Fibroblast of lung (primary cell): ENCODE measurements at regions not wholly inside any gene's neighbourhood (a gene's known extent, or its start where the extent isn't known, plus 50 kb on each side); places are given as distances from the start of the nearest gene placed in this dataset.

ENCODE experiments used
- DNase-seq, 2 donors: peaks; one replicate each; pipeline versions ENCODE4 v3.0.0 to v3.0.0-alpha.2; 2010; ENCODE audit warnings: low read depth in 2 of 2
- H2AFZ ChIP-seq: 2 replicates; pipeline ENCODE4 v1.5.1; 2012; ENCODE audit warnings: low read length, control low read depth, inconsistent platforms
- H3K27ac ChIP-seq: 2 replicates; pipeline ENCODE4 v1.5.1; 2011; ENCODE audit warnings: low read length, control low read depth; ENCODE audit not compliant: insufficient read depth
- H3K27me3 ChIP-seq: 2 replicates; pipeline ENCODE4 v1.5.1; 2011; ENCODE audit warnings: mild to moderate bottlenecking, low read length; ENCODE audit not compliant: control insufficient read depth, insufficient read depth
- H3K36me3 ChIP-seq: 2 replicates; pipeline ENCODE4 v1.5.1; 2011; ENCODE audit warnings: low read length; ENCODE audit not compliant: control insufficient read depth, insufficient read depth
- H3K4me1 ChIP-seq: 2 replicates; pipeline ENCODE4 v1.5.1; 2011; ENCODE audit warnings: low read length; ENCODE audit not compliant: control insufficient read depth, insufficient read depth; ENCODE audit errors: extremely low read depth
- H3K4me2 ChIP-seq: 2 replicates; pipeline ENCODE4 v1.5.1; 2011; ENCODE audit warnings: low read length, control low read depth; ENCODE audit not compliant: insufficient read depth; ENCODE audit errors: extremely low read depth
- H3K4me3 ChIP-seq, 4 experiments: fragments of 200-600 bp in 1 of 4; sonication (generic) in 1 of 4; replicated peaks in 1 of 4; 2 replicates each; pipeline ENCODE4 v1.5.1; 2011 to 2016; ENCODE audit warnings: low read length in 4 of 4, low read depth in 3 of 4, mild to moderate bottlenecking in 3 of 4, control low read depth in 2 of 4, inconsistent platforms in 1 of 4, mixed read lengths in 1 of 4; ENCODE audit not compliant: insufficient read depth in 1 of 4; ENCODE audit errors: control extremely low read depth in 1 of 4
- H3K79me2 ChIP-seq: 2 replicates; pipeline ENCODE4 v1.5.1; 2012; ENCODE audit warnings: mild to moderate bottlenecking, low read length, inconsistent platforms; ENCODE audit not compliant: control insufficient read depth, insufficient read depth
- H3K9ac ChIP-seq: 2 replicates; pipeline ENCODE4 v1.5.1; 2011; ENCODE audit warnings: mild to moderate bottlenecking, low read length, control low read depth; ENCODE audit not compliant: insufficient read depth
- H3K9me3 ChIP-seq: 2 replicates; pipeline ENCODE4 v1.5.1; 2012; ENCODE audit warnings: low read depth, low read length; ENCODE audit not compliant: control insufficient read depth, insufficient read depth
- H4K20me1 ChIP-seq: 2 replicates; pipeline ENCODE4 v1.5.1; 2011; ENCODE audit warnings: low read length; ENCODE audit not compliant: control insufficient read depth, insufficient read depth; ENCODE audit errors: extremely low read depth
- CTCF ChIP-seq, 2 donors: IDR thresholded peaks in 1 of 2; conservative IDR thresholded peaks in 1 of 2; 1 replicate in 1 of 2; 2 replicates in 1 of 2; pipeline ENCODE4 v1.5.1; 2011 to 2012; ENCODE audit warnings: low read length in 2 of 2, control low read depth in 1 of 2, inconsistent platforms in 1 of 2, low read depth in 1 of 2, mild to moderate bottlenecking in 1 of 2
- EZH2 ChIP-seq: IDR thresholded peaks from 2 replicates; pipeline ENCODE4 v1.5.1; 2012; ENCODE audit warnings: low read length, control low read depth, mild to moderate bottlenecking; ENCODE audit errors: missing control alignments

GRCh38 chr17:12591021-12591735, 74.5 kb upstream of the MYOCD start:
- Histone ChIP-seq H3K9ac (no peak overlapping the region), H3K9me3 (no peaks in the 10 kb centered on the region), H3K4me1 (peaks cover 4% of the 10 kb centered on the region), H3K36me3 (no peaks in the 10 kb centered on the region), H3K4me3 (no peak overlapping the region), H4K20me1 (no peaks in the 10 kb centered on the region), H3K4me2 (no peak overlapping the region), H2AFZ (no peak overlapping the region), H3K27ac (no peak overlapping the region), H3K79me2 (no peaks in the 10 kb centered on the region), H3K27me3 (no peaks in the 10 kb centered on the region)
- TF ChIP-seq CTCF (conservative IDR thresholded peaks at IDR 0.05 in 1 of 2, IDR thresholded peaks at IDR 0.05 in 1 of 2; ENCODE audit: low read depth in 1 of 2, low read length in 2 of 2), result no peak
- TF ChIP-seq EZH2, result no peak
- DNase-seq, result peak in 1 of 2 donors; percentile 31

DNA sequence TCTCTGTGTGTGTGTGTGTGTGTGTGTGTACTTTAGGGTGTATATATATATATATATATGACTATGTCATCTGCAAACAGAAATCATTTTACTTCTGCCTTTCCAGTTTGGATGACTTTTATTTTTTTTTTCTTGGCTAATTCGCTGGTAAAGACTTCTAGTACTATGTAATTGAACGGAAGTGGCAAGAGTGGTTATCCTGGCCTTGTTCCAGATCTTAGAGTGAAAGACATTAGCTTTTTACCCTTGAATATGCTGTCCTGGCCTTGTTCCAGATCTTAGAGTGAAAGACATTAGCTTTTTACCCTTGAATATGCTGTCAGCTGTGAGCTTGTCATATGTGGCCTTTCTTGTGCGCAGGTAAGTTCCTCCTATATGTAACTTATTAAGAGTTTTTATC, 72.7 kb upstream of the MYOCD start:
- H3K4me2 ChIP-seq, result no peak overlapping the region
- DNase-seq, result peak; percentile 16 to 21
- H3K4me3 ChIP-seq, result no peak overlapping the region
- no peak overlapping the region for H2AFZ ChIP-seq
- no peaks in the 10 kb centered on the region for H3K27me3 ChIP-seq
- H3K4me1 ChIP-seq, result peaks cover 4% of the 10 kb centered on the region
- no peak overlapping the region for H3K27ac ChIP-seq
- no peak overlapping the region for H3K9ac ChIP-seq
- TF ChIP-seq EZH2 (no peak), CTCF (conservative IDR thresholded peaks at IDR 0.05 in 1 of 2, IDR thresholded peaks at IDR 0.05 in 1 of 2; ENCODE audit: low read depth in 1 of 2, low read length in 2 of 2) (no peak)
- no peaks in the 10 kb centered on the region for H3K36me3 ChIP-seq
- H3K79me2 ChIP-seq, result no peaks in the 10 kb centered on the region
- no peaks in the 10 kb centered on the region for H4K20me1 ChIP-seq
- H3K9me3 ChIP-seq, result no peaks in the 10 kb centered on the region

DNA sequence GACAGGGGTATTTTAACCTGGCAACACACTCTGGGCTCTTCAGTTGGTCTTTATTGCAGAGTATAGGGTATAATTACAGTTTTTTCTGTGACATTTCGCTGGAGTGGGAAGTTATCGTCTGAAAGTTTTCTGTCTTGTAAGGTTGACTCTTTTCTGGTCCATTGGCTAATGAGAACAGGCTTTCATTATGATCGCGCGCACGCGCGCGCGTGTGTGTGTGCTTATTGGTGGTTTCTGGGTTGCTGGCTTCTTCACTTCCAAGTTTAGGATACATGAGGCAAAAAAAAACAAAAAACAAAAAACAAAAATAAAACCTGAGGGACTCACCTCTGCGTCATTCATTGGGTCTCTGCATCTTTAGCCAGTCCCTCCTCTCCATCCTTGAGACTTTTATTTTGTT, 68.7 kb upstream of the MYOCD start:
- H4K20me1 ChIP-seq, result no peaks in the 10 kb centered on the region
- H3K36me3 ChIP-seq, result no peaks in the 10 kb centered on the region
- no peak overlapping the region for H3K4me2 ChIP-seq
- no peak overlapping the region for H2AFZ ChIP-seq
- no peaks in the 10 kb centered on the region for H3K9me3 ChIP-seq
- H3K79me2 ChIP-seq, result no peaks in the 10 kb centered on the region
- H3K27ac ChIP-seq, result no peak overlapping the region
- H3K4me1 ChIP-seq, result no peaks in the 10 kb centered on the region
- TF ChIP-seq CTCF (conservative IDR thresholded peaks at IDR 0.05 in 1 of 2, IDR thresholded peaks at IDR 0.05 in 1 of 2; ENCODE audit: low read depth in 1 of 2, low read length in 2 of 2) (no peak), EZH2 (no peak)
- H3K27me3 ChIP-seq, result no peaks in the 10 kb centered on the region
- DNase-seq, result no peak
- H3K9ac ChIP-seq, result no peak overlapping the region
- H3K4me3 ChIP-seq, result no peak overlapping the region
